ENCODE measurements at regions not wholly inside any gene's neighbourhood (a gene's known extent, or its start where the extent isn't known, plus 50 kb on each side); places are given as distances from the start of the nearest gene placed in this dataset.

DNA sequence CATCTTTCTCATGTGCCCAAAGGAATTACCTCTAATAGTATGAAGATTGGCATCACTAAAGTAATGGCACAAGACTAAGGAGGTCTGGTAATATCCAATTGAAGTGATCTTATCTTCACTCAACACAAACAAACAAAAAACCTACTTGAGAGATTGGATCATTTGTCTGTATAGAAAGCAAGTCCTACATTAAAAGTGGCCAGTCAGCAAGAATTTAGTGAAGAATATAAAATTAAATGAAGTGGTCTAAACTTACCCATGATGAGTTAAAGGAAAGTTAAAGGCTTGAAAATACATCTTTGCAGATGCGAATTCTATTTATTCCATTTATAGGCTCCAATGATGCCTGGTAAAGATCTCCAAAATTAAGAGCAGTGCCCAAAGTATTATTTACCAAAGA is 350.3 kb upstream of the PCSK5 start:
- no peaks in the 10 kb centered on the region for H3K4me1 Mint-ChIP-seq
- DNase-seq: no peak
- no peaks in the 10 kb centered on the region for H3K36me3 ChIP-seq (replicated peaks in 1 of 2; ENCODE audit: control extremely low read depth in 1 of 2, control insufficient read depth in 1 of 2, extremely low read depth in 1 of 2, insufficient read depth in 2 of 2, low read length in 1 of 2)
- no peak overlapping the region for H3K4me3 Mint-ChIP-seq
- intact Hi-C loops (cut with micrococcal nuclease): no loop called here
- no peak overlapping the region for H3K27ac Mint-ChIP-seq
- H2AFZ ChIP-seq (ENCODE audit: insufficient read depth, low read depth, low read length, poor library complexity, severe bottlenecking): no peak overlapping the region
- H3K4me2 ChIP-seq (replicated peaks; ENCODE audit: low read depth, low read length, poor library complexity, severe bottlenecking): no peak overlapping the region
- no peaks in the 10 kb centered on the region for H3K4me1 ChIP-seq (ENCODE audit: control insufficient read depth in 2 of 2, insufficient read depth in 2 of 2, low read length in 2 of 2)
- no peak overlapping the region for H3K4me3 ChIP-seq (ENCODE audit: control extremely low read depth in 1 of 5, extremely low read depth in 1 of 5, insufficient read depth in 1 of 5, low read depth in 2 of 5, low read length in 4 of 5)
- H3K27me3 ChIP-seq (replicated peaks in 1 of 4; ENCODE audit: control extremely low read depth in 1 of 4, control insufficient read depth in 3 of 4, insufficient read depth in 4 of 4, low read length in 3 of 4): no peaks in the 10 kb centered on the region
- TF ChIP-seq, protein P1, sequence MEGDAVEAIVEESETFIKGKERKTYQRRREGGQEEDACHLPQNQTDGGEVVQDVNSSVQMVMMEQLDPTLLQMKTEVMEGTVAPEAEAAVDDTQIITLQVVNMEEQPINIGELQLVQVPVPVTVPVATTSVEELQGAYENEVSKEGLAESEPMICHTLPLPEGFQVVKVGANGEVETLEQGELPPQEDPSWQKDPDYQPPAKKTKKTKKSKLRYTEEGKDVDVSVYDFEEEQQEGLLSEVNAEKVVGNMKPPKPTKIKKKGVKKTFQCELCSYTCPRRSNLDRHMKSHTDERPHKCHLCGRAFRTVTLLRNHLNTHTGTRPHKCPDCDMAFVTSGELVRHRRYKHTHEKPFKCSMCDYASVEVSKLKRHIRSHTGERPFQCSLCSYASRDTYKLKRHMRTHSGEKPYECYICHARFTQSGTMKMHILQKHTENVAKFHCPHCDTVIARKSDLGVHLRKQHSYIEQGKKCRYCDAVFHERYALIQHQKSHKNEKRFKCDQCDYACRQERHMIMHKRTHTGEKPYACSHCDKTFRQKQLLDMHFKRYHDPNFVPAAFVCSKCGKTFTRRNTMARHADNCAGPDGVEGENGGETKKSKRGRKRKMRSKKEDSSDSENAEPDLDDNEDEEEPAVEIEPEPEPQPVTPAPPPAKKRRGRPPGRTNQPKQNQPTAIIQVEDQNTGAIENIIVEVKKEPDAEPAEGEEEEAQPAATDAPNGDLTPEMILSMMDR (IDR thresholded peaks at IDR 0.05): no peak
- no peak for TF ChIP-seq EZH2 (IDR thresholded peaks at IDR 0.05; ENCODE audit: borderline replicate concordance, insufficient read depth, low read depth, low read length, poor library complexity, severe bottlenecking)
- no peaks in the 10 kb centered on the region for H3K79me2 ChIP-seq (ENCODE audit: control insufficient read depth, insufficient read depth, low read length)
- H3K27ac ChIP-seq (ENCODE audit: low read length in 2 of 2): no peak overlapping the region
- no peak for ATAC-seq (ENCODE audit: low read depth)
- no peaks in the 10 kb centered on the region for H3K27me3 Mint-ChIP-seq
- no peaks in the 10 kb centered on the region for H3K9me3 ChIP-seq (ENCODE audit: control extremely low read depth in 1 of 3, control insufficient read depth in 2 of 3, insufficient read depth in 1 of 3, low read length in 2 of 3)
- ChIA-PET CTCF (no interaction called here), POLR2A (no interaction called here)
- H3K9me3 Mint-ChIP-seq (ENCODE audit: insufficient read depth): no peaks in the 10 kb centered on the region
- no peaks in the 10 kb centered on the region for H4K20me1 ChIP-seq (ENCODE audit: control insufficient read depth, insufficient read depth, low read length, poor library complexity, severe bottlenecking)
- no CpG with 5 or more reads among the region's 1 CpG for WGBS (ENCODE audit: insufficient coverage)
- H3K9ac ChIP-seq (ENCODE audit: low read length): no peak overlapping the region

DNA sequence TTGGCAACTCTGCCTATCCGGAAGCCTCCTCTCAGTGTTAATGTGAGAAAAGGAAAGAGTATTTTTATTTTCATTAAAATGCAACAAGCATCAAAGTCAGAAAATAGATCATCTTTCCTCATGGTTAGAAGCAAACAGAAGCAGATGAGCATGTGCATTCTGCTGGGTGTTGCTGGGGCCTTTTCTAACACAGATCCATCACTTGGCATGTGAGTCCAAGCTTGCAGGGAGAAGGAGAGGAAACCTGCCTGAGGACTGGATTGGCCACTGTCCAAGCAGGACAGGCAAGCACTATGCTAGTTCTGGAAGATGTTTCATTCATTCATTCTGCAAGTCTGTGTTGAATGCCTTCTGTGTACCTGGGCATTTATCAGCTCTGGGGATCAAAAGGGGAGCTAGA is 348.7 kb upstream of the PCSK5 start:
- Histone ChIP-seq H3K9ac (ENCODE audit: low read length) (no peak overlapping the region), H3K4me2 (replicated peaks; ENCODE audit: low read depth, low read length, poor library complexity, severe bottlenecking) (no peak overlapping the region), H3K27ac (ENCODE audit: low read length in 2 of 2) (no peak overlapping the region), H3K79me2 (ENCODE audit: control insufficient read depth, insufficient read depth, low read length) (no peaks in the 10 kb centered on the region), H4K20me1 (ENCODE audit: control insufficient read depth, insufficient read depth, low read length, poor library complexity, severe bottlenecking) (no peaks in the 10 kb centered on the region), H3K27me3 (replicated peaks in 1 of 4; ENCODE audit: control extremely low read depth in 1 of 4, control insufficient read depth in 3 of 4, insufficient read depth in 4 of 4, low read length in 3 of 4) (no peaks in the 10 kb centered on the region), H3K4me1 (ENCODE audit: control insufficient read depth in 2 of 2, insufficient read depth in 2 of 2, low read length in 2 of 2) (no peaks in the 10 kb centered on the region), H3K9me3 (ENCODE audit: control extremely low read depth in 1 of 3, control insufficient read depth in 2 of 3, insufficient read depth in 1 of 3, low read length in 2 of 3) (no peaks in the 10 kb centered on the region), H2AFZ (ENCODE audit: insufficient read depth, low read depth, low read length, poor library complexity, severe bottlenecking) (no peak overlapping the region), H3K36me3 (replicated peaks in 1 of 2; ENCODE audit: control extremely low read depth in 1 of 2, control insufficient read depth in 1 of 2, extremely low read depth in 1 of 2, insufficient read depth in 2 of 2, low read length in 1 of 2) (no peaks in the 10 kb centered on the region), H3K4me3 (ENCODE audit: control extremely low read depth in 1 of 5, extremely low read depth in 1 of 5, insufficient read depth in 1 of 5, low read depth in 2 of 5, low read length in 4 of 5) (no peak overlapping the region)
- intact Hi-C loops (cut with micrococcal nuclease): no loop called here
- ChIA-PET POLR2A (no interaction called here), CTCF (no interaction called here)
- no peak for TF ChIP-seq EZH2 (IDR thresholded peaks at IDR 0.05; ENCODE audit: borderline replicate concordance, insufficient read depth, low read depth, low read length, poor library complexity, severe bottlenecking)
- TF ChIP-seq, protein P1 (IDR thresholded peaks at IDR 0.05): no peak
- Mint-ChIP-seq H3K4me3 (no peak overlapping the region), H3K9me3 (ENCODE audit: insufficient read depth) (no peaks in the 10 kb centered on the region), H3K4me1 (no peaks in the 10 kb centered on the region), H3K27me3 (no peaks in the 10 kb centered on the region), H3K27ac (no peak overlapping the region)
- WGBS (ENCODE audit: insufficient coverage): no CpG with 5 or more reads among the region's 1 CpG
- ATAC-seq (ENCODE audit: low read depth) (no peak), DNase-seq (no peak)

Measured in B cell (primary cell).